ENCODE measurements at regions not wholly inside any gene's neighbourhood (a gene's known extent, or its start where the extent isn't known, plus 50 kb on each side); places are given as distances from the start of the nearest gene placed in this dataset.

- no peak for DNase-seq (ENCODE audit: low spot score)
Measured at GRCh38 chr10:91335147-91335546, 75.0 kb upstream of the HECTD2 start.

GRCh38 chr10:91339729-91340128 lies 70.4 kb upstream of the HECTD2 start:
- DNase-seq (ENCODE audit: low spot score) = no peak

- peak; percentile 97 for DNase-seq (ENCODE audit: low spot score)
Measured at GRCh38 chr10:91340613-91341362, 69.4 kb upstream of the HECTD2 start.

- DNase-seq (ENCODE audit: low spot score) = no peak
Measured at GRCh38 chr10:91341686-91342085, 68.5 kb upstream of the HECTD2 start.

GRCh38 chr10:91343010-91343409 lies 67.1 kb upstream of the HECTD2 start:
- DNase-seq (ENCODE audit: low spot score) = no peak

GRCh38 chr10:91344117-91344856 lies 65.9 kb upstream of the HECTD2 start:
- DNase-seq (ENCODE audit: low spot score) = no peak

GRCh38 chr10:91345716-91346115 lies 64.4 kb upstream of the HECTD2 start:
- DNase-seq (ENCODE audit: low spot score) = no peak

GRCh38 chr10:91347529-91347928 lies 62.6 kb upstream of the HECTD2 start:
- DNase-seq (ENCODE audit: low spot score) = peak; percentile 43

GRCh38 chr10:91349381-91349780 lies 60.8 kb upstream of the HECTD2 start:
- peak; percentile 73 for DNase-seq (ENCODE audit: low spot score)

- DNase-seq (ENCODE audit: low spot score) = peak; percentile 26
Measured at GRCh38 chr10:91350651-91351081, 59.5 kb upstream of the HECTD2 start.

GRCh38 chr10:91352760-91353159 lies 57.4 kb upstream of the HECTD2 start:
- peak; percentile 50 for DNase-seq (ENCODE audit: low spot score)

GRCh38 chr10:91354166-91355075 lies 55.7 kb upstream of the HECTD2 start:
- no peak for DNase-seq (ENCODE audit: low spot score)

- DNase-seq (ENCODE audit: low spot score) = no peak
Measured at GRCh38 chr10:91355998-91356397, 54.1 kb upstream of the HECTD2 start.

GRCh38 chr10:91357497-91357896 lies 52.6 kb upstream of the HECTD2 start:
- no peak for DNase-seq (ENCODE audit: low spot score)

Data from A172 (cell line).